ENCODE measurements at regions not wholly inside any gene's neighbourhood (a gene's known extent, or its start where the extent isn't known, plus 50 kb on each side); places are given as distances from the start of the nearest gene placed in this dataset.

DNA sequence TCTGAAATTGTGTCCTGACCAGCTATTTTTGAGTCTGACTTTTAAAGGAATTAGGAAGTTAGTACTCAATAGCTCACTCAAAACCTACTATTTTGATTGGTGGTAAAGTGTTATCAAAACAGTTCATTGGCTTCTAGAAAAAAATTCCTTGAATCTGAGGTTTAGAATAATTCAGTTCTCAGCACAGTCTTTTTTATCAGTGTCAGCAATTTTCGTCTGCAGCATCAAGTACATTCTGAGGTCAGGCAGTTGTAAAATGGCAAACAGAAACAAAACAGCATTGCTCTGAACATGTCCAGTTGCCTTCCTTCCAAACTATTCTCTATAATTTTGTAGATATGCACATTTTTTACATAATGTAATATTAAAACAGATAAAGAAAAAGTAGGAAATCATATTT lies 1644.1 kb downstream of the SLITRK5 start:
- Histone ChIP-seq H3K9me2 (ENCODE audit: insufficient read depth) (no peaks in the 10 kb centered on the region), H4K20me1 (ENCODE audit: insufficient read depth) (no peaks in the 10 kb centered on the region), H3K4me2 (ENCODE audit: low read length) (no peak overlapping the region), H3K27ac (ENCODE audit: low read depth, low read length) (no peak overlapping the region), H3K4me1 (ENCODE audit: control insufficient read depth in 1 of 2, insufficient read depth in 2 of 2, low read length in 2 of 2) (no peaks in the 10 kb centered on the region), H2AFZ (ENCODE audit: low read depth, low read length, poor library complexity, severe bottlenecking) (no peak overlapping the region), H3K79me2 (ENCODE audit: insufficient read depth, low read length) (no peaks in the 10 kb centered on the region), H3K4me3 (replicated peaks in 1 of 2; ENCODE audit: low read depth in 1 of 2, low read length in 2 of 2) (no peak overlapping the region), H3K27me3 (ENCODE audit: insufficient read depth, low read length) (no peaks in the 10 kb centered on the region), H3K36me3 (ENCODE audit: control insufficient read depth in 1 of 2, insufficient read depth in 2 of 2, low read length in 2 of 2) (no peaks in the 10 kb centered on the region), H3K9me3 (ENCODE audit: control insufficient read depth in 1 of 2, insufficient read depth in 1 of 2, low read depth in 1 of 2, low read length in 2 of 2) (no peaks in the 10 kb centered on the region; a peak in 1 of 4 replicates), H3K9ac (ENCODE audit: low read length) (no peak overlapping the region)
- no peak for TF ChIP-seq TCF7L2 (IDR thresholded peaks at IDR 0.05; ENCODE audit: borderline replicate concordance, extremely low read depth, insufficient read depth, insufficient read length)
- no peak for TF ChIP-seq ZNF274 (IDR thresholded peaks at IDR 0.05; ENCODE audit: low read depth, low read length)
- TF ChIP-seq, protein P1, sequence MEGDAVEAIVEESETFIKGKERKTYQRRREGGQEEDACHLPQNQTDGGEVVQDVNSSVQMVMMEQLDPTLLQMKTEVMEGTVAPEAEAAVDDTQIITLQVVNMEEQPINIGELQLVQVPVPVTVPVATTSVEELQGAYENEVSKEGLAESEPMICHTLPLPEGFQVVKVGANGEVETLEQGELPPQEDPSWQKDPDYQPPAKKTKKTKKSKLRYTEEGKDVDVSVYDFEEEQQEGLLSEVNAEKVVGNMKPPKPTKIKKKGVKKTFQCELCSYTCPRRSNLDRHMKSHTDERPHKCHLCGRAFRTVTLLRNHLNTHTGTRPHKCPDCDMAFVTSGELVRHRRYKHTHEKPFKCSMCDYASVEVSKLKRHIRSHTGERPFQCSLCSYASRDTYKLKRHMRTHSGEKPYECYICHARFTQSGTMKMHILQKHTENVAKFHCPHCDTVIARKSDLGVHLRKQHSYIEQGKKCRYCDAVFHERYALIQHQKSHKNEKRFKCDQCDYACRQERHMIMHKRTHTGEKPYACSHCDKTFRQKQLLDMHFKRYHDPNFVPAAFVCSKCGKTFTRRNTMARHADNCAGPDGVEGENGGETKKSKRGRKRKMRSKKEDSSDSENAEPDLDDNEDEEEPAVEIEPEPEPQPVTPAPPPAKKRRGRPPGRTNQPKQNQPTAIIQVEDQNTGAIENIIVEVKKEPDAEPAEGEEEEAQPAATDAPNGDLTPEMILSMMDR (IDR thresholded peaks at IDR 0.05 in 2 of 3, conservative IDR thresholded peaks at IDR 0.05 in 1 of 3; ENCODE audit: borderline replicate concordance in 1 of 3, insufficient read depth in 1 of 3, low read depth in 2 of 3, low read length in 2 of 3): no peak
- RAD21 ChIA-PET (ENCODE audit: low non-redundant PET in 1 of 2, low total read pairs in 2 of 2, uncharacterized antibody in 2 of 2, unreplicated experiment in 2 of 2): no interaction called here
- POLR2A ChIA-PET: no interaction called here
- BruUV-seq (replicated peaks): no TSS peak
- CTCF ChIA-PET: no interaction called here
- intact Hi-C loops (cut with micrococcal nuclease): no loop called here
- DNase-seq (ENCODE audit: low read depth, low spot score) (no peak), ATAC-seq (no peak)

- CTCF ChIA-PET: no interaction called here
- H3K79me2 ChIP-seq (ENCODE audit: insufficient read depth, low read length): no peaks in the 10 kb centered on the region
- no peaks in the 10 kb centered on the region for H3K27me3 ChIP-seq (ENCODE audit: insufficient read depth, low read length)
- H3K4me2 ChIP-seq (ENCODE audit: low read length): no peak overlapping the region
- no peaks in the 10 kb centered on the region for H3K9me2 ChIP-seq (ENCODE audit: insufficient read depth)
- DNase-seq (ENCODE audit: low read depth, low spot score) (no peak), ATAC-seq (no peak)
- TF ChIP-seq ZFX (IDR thresholded peaks at IDR 0.05) (no peak), TCF7L2 (IDR thresholded peaks at IDR 0.05; ENCODE audit: borderline replicate concordance, extremely low read depth, insufficient read depth, insufficient read length) (no peak), FOSL1 (IDR thresholded peaks at IDR 0.05; ENCODE audit: low read depth) (no peak), YY1 (IDR thresholded peaks at IDR 0.05; ENCODE audit: extremely low read depth, insufficient replicate concordance, low read depth, low read length) (no peak), RAD21 (IDR thresholded peaks at IDR 0.05; ENCODE audit: low read depth) (no peak), SIN3A (IDR thresholded peaks at IDR 0.05; ENCODE audit: low read depth) (no peak), EGR1 (IDR thresholded peaks at IDR 0.05; ENCODE audit: low read depth) (no peak), JUND (IDR thresholded peaks at IDR 0.05) (no peak)
- intact Hi-C loops (cut with micrococcal nuclease): no loop called here
- RAD21 ChIA-PET (ENCODE audit: low non-redundant PET in 1 of 2, low total read pairs in 2 of 2, uncharacterized antibody in 2 of 2, unreplicated experiment in 2 of 2): no interaction called here
- H3K9ac ChIP-seq (ENCODE audit: low read length): no peak overlapping the region
- no peaks in the 10 kb centered on the region for H3K9me3 ChIP-seq (ENCODE audit: control insufficient read depth in 1 of 2, insufficient read depth in 1 of 2, low read depth in 1 of 2, low read length in 2 of 2)
- no peaks in the 10 kb centered on the region for H4K20me1 ChIP-seq (ENCODE audit: insufficient read depth)
- no peaks in the 10 kb centered on the region for H3K36me3 ChIP-seq (ENCODE audit: control insufficient read depth in 1 of 2, insufficient read depth in 2 of 2, low read length in 2 of 2)
- no peaks in the 10 kb centered on the region for H3K4me1 ChIP-seq (ENCODE audit: control insufficient read depth in 1 of 2, insufficient read depth in 2 of 2, low read length in 2 of 2)
- no peak overlapping the region for H3K4me3 ChIP-seq (replicated peaks in 1 of 2; ENCODE audit: low read depth in 1 of 2, low read length in 2 of 2)
- no peak overlapping the region for H2AFZ ChIP-seq (ENCODE audit: low read depth, low read length, poor library complexity, severe bottlenecking)
- POLR2A ChIA-PET: no interaction called here
- H3K27ac ChIP-seq (ENCODE audit: low read depth, low read length): no peak overlapping the region
- no TSS peak for BruUV-seq (replicated peaks)
Observed at GRCh38 chr13:89322466-89322865, 1651.3 kb downstream of the SLITRK5 start.

All from HCT116 (cell line).